Hepatocyte (in vitro differentiated cells): ENCODE measurements at regions not wholly inside any gene's neighbourhood (a gene's known extent, or its start where the extent isn't known, plus 50 kb on each side); places are given as distances from the start of the nearest gene placed in this dataset.

Experiments
- DNase-seq: peaks from one replicate; pipeline ENCODE4 v3.0.0-alpha.2; 2016; ENCODE audit warnings: low spot score
- H2AFZ ChIP-seq: fragments of 200-600 bp; sonication (generic); 2 replicates; pipeline ENCODE4 v1.6.0; 2016; ENCODE audit warnings: antibody characterized with exemption, mild to moderate bottlenecking
- H3K27ac ChIP-seq: fragments of 200-600 bp; sonication (generic); 2 replicates; pipeline ENCODE4 v1.5.1; 2016; ENCODE audit warnings: mild to moderate bottlenecking
- H3K27me3 ChIP-seq: fragments of 200-600 bp; sonication (generic); 2 replicates; pipeline ENCODE4 v1.6.1; 2016
- H3K36me3 ChIP-seq: fragments of 200-600 bp; sonication (generic); replicated peaks from 2 replicates; pipeline ENCODE4 v1.5.1; 2016; ENCODE audit warnings: low read depth; ENCODE audit not compliant: insufficient read depth
- H3K4me1 ChIP-seq: fragments of 200-600 bp; sonication (generic); 2 replicates; pipeline ENCODE4 v1.5.1; 2016; ENCODE audit warnings: mild to moderate bottlenecking, moderate library complexity; ENCODE audit not compliant: insufficient read depth
- H3K4me2 ChIP-seq: fragments of 200-600 bp; sonication (generic); 2 replicates; pipeline ENCODE4 v1.6.0; 2016
- H3K4me3 ChIP-seq: fragments of 200-600 bp; sonication (generic); 2 replicates; pipeline ENCODE4 v1.5.1; 2016; ENCODE audit warnings: mild to moderate bottlenecking
- H3K79me2 ChIP-seq: fragments of 200-600 bp; sonication (generic); 2 replicates; pipeline ENCODE4 v1.6.0; 2017; ENCODE audit warnings: mild to moderate bottlenecking
- H3K9me2 ChIP-seq: fragments of 200-600 bp; sonication (generic); replicated peaks from 2 replicates; pipeline ENCODE4 v1.6.0; 2017; ENCODE audit warnings: mild to moderate bottlenecking; ENCODE audit not compliant: insufficient read depth
- H3K9me3 ChIP-seq: fragments of 200-600 bp; sonication (generic); 2 replicates; pipeline ENCODE4 v1.5.1; 2016; ENCODE audit warnings: low read depth, mild to moderate bottlenecking
- H4K20me1 ChIP-seq: fragments of 200-600 bp; sonication (generic); 2 replicates; pipeline ENCODE4 v1.6.0; 2016; ENCODE audit warnings: mild to moderate bottlenecking; ENCODE audit not compliant: insufficient read depth, poor library complexity, severe bottlenecking
- CTCF ChIP-seq: fragments of 200-600 bp; sonication (generic); IDR thresholded peaks from 2 replicates; pipeline ENCODE4 v1.5.1; 2016; ENCODE audit warnings: antibody characterized with exemption, mild to moderate bottlenecking; ENCODE audit not compliant: poor library complexity
- EZH2 ChIP-seq: fragments of 200-600 bp; sonication (generic); IDR thresholded peaks from 2 replicates; pipeline ENCODE4 v1.6.1; 2016; ENCODE audit warnings: antibody characterized with exemption, mild to moderate bottlenecking, borderline replicate concordance
- EZH2phosphoT487 ChIP-seq: fragments of 200-600 bp; sonication (generic); IDR thresholded peaks from one replicate; pipeline ENCODE4 v1.6.1; 2018; ENCODE audit warnings: antibody characterized with exemption, mild to moderate bottlenecking, low read depth, moderate library complexity; ENCODE audit not compliant: unreplicated experiment, severe bottlenecking
- WGBS: methylation state at CpG from one replicate; pipeline ENCODE4 v1.1.6; 2016; ENCODE audit warnings: low lambda C conversion rate; ENCODE audit errors: missing lambda C conversion rate; 5-methylcytosine and 5-hydroxymethylcytosine counted together

GRCh38 chr3:82891028-82891427 lies 1129.6 kb upstream of the GBE1 start:
- no peak for TF ChIP-seq EZH2phosphoT487
- H4K20me1 ChIP-seq, result no peaks in the 10 kb centered on the region
- H3K4me3 ChIP-seq, result no peak overlapping the region
- H3K36me3 ChIP-seq, result no peaks in the 10 kb centered on the region
- H3K27me3 ChIP-seq, result no peaks in the 10 kb centered on the region
- 74% methylated on average over 3 of the region's 3 CpGs for WGBS
- H3K79me2 ChIP-seq, result no peaks in the 10 kb centered on the region
- H3K27ac ChIP-seq, result no peak overlapping the region
- H3K4me2 ChIP-seq, result no peak overlapping the region
- DNase-seq, result no peak
- H2AFZ ChIP-seq, result no peak overlapping the region
- no peaks in the 10 kb centered on the region for H3K9me3 ChIP-seq
- no peaks in the 10 kb centered on the region for H3K9me2 ChIP-seq
- no peaks in the 10 kb centered on the region for H3K4me1 ChIP-seq

GRCh38 chr3:82883072-82883471 lies 1121.6 kb upstream of the GBE1 start:
- Histone ChIP-seq H3K9me2 (no peaks in the 10 kb centered on the region), H3K27me3 (no peaks in the 10 kb centered on the region), H3K79me2 (no peaks in the 10 kb centered on the region), H3K4me3 (no peak overlapping the region), H3K4me2 (no peak overlapping the region), H3K4me1 (no peaks in the 10 kb centered on the region), H2AFZ (no peak overlapping the region), H4K20me1 (no peaks in the 10 kb centered on the region), H3K27ac (no peak overlapping the region), H3K9me3 (no peaks in the 10 kb centered on the region), H3K36me3 (no peaks in the 10 kb centered on the region)
- no peak for TF ChIP-seq EZH2phosphoT487
- TF ChIP-seq CTCF, result no peak
- no peak for TF ChIP-seq EZH2
- no peak for DNase-seq
- WGBS, result 94% methylated on average over 2 of the region's 2 CpGs

GRCh38 chr3:82875401-82875800 lies 1114.0 kb upstream of the GBE1 start:
- TF ChIP-seq CTCF (no peak), EZH2phosphoT487 (no peak), EZH2 (no peak)
- H3K4me1 ChIP-seq, result no peaks in the 10 kb centered on the region
- H3K79me2 ChIP-seq, result no peaks in the 10 kb centered on the region
- H3K4me3 ChIP-seq, result no peak overlapping the region
- H3K9me2 ChIP-seq, result no peaks in the 10 kb centered on the region
- H3K9me3 ChIP-seq, result no peaks in the 10 kb centered on the region
- H3K27ac ChIP-seq, result no peak overlapping the region
- H4K20me1 ChIP-seq, result no peaks in the 10 kb centered on the region
- no peaks in the 10 kb centered on the region for H3K27me3 ChIP-seq
- WGBS, result 36% methylated on average over 1 of the region's 1 CpG
- no peak overlapping the region for H3K4me2 ChIP-seq
- H3K36me3 ChIP-seq, result no peaks in the 10 kb centered on the region
- no peak overlapping the region for H2AFZ ChIP-seq
- no peak for DNase-seq

- no peak overlapping the region for H3K4me3 ChIP-seq
- H3K27me3 ChIP-seq, result no peaks in the 10 kb centered on the region
- no peak for TF ChIP-seq EZH2phosphoT487
- no peak for TF ChIP-seq CTCF
- TF ChIP-seq EZH2, result no peak
- H3K4me1 ChIP-seq, result no peaks in the 10 kb centered on the region
- no peak overlapping the region for H3K4me2 ChIP-seq
- H4K20me1 ChIP-seq, result no peaks in the 10 kb centered on the region
- H3K27ac ChIP-seq, result no peak overlapping the region
- H3K79me2 ChIP-seq, result no peaks in the 10 kb centered on the region
- H3K9me3 ChIP-seq, result no peaks in the 10 kb centered on the region
- H3K36me3 ChIP-seq, result no peaks in the 10 kb centered on the region
- no peak overlapping the region for H2AFZ ChIP-seq
- no peak for DNase-seq
- H3K9me2 ChIP-seq, result no peaks in the 10 kb centered on the region
Observed at GRCh38 chr3:82839871-82840270, 1078.4 kb upstream of the GBE1 start.
